ENCODE measurements at regions not wholly inside any gene's neighbourhood (a gene's known extent, or its start where the extent isn't known, plus 50 kb on each side); places are given as distances from the start of the nearest gene placed in this dataset.
A peak's percentile ranks its signal among the peaks of the same experiment; 100 is the strongest.
"Not testable (repeated sequence)": the region's sequence is repeated elsewhere in the genome, so short reads cannot be mapped to it uniquely, and the experiment has no call there.

- DNase-seq (ENCODE audit: low spot score), result no peak
Measured at GRCh38 chr7:81887098-81888090, 117.5 kb upstream of the HGF start.

- no peak for DNase-seq (ENCODE audit: low spot score)
Measured at GRCh38 chr7:81886211-81886764, 116.4 kb upstream of the HGF start.

DNA sequence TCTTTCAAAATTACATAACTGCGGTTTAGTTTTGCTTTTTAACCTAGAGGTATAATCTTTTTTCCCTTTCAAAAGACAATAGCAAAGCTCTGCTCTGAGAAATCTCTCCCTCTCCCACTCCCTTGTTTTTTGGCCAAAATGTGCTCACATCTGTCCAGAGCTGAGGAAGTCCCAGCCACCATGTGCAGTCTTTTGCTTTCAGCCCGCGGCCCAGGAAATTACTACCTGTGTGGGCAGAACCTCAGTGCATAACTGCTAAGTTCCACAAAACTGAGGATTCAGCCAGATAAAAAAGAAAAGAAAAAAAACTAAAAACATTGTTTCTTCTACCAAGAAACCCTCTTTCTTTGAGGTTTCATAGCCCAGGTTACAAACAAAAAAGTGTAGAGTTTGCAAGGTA lies 115.0 kb upstream of the HGF start:
- no peak for DNase-seq (ENCODE audit: low spot score)

GRCh38 chr7:81883801-81884393 lies 114.0 kb upstream of the HGF start:
- no peak for DNase-seq (ENCODE audit: low spot score)

DNA sequence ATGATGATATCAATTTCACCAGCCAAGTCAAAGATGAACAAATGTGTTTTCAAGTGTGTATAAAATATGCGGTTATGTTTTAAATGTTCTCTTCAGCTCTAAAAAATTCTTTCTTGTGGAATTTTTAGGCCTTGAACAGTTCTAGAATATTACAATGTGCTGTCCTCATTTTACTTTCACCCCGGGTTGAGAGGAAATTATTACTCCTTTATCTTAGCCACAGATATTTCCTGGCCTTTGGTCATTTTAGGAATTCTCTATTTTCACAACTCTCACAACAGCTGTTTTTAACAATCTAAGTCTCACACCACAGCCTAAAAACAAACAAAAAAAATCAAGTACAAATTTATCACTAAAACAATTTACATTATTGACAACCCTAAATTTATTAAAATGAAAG lies 112.2 kb upstream of the HGF start:
- no peak for DNase-seq (ENCODE audit: low spot score)

GRCh38 chr7:81877890-81878289 lies 108.0 kb upstream of the HGF start:
- DNase-seq (ENCODE audit: low spot score), result no peak

DNA sequence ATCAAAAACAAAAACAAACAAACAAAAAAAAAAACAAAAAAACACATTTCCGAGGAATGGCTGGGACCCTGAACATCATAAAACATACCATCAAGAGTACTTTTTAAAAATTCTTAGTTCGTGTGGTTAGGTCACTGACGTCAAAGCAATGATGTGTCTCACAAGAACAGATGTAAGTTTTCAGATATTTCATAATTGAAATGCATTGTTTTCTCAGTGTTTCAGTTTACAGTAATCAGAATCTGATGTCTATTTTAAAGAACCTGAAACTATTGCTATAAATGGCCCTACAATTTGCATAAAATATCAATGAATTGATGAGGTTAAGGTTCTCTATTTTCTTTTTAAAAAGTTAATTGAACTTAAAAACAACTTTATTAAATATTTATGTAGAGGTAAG lies 103.7 kb upstream of the HGF start:
- DNase-seq (ENCODE audit: low spot score), result no peak

DNA sequence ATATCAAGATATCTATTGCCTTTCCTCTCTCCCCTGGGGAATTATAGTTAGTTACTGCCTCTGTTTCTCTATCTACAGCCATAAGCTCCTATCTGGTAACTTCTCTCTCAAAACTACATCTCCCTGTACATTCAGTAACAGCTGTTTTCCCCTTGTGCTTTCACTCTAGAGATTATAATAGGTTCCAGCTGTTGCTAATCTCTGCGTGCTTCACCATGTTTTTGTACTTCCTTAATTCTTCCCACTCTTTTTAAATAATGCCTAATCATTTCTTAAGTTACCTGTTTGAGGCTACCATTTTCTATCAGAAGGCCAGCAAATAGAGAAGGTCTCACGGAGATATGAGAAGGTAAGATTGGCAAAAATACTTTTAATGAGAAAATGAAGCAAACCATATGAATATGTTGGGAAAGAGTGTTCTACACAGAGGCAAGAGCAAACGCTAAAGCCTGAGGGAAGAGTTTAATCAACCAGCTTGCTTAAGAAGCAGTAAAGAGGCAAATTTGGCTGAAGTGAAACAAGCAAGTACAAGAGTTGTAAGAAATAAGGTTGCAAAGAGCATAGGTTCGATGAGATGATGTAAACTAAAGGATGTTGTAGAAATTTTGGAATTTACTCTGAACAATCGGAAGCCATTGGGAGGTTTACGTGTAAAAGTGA lies 101.9 kb upstream of the HGF start:
- DNase-seq (ENCODE audit: low spot score), result no peak

DNA sequence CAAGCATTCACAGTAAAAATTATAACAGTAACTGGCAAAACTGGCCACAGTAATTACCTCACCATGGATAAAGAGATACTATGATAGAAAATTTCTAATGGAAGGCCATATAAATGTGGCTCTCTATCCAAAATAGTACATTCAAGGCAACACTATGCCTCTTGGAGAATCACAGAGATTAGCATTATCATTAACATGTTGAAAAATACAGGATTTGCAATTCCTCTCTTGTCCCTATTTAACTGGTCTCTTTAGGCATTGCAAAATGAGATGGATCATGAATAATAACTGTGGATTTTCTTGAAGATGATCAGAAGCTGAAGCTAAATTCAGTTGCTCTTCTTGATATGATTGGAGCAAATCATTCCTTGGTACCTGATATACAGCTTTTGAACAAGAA lies 100.8 kb upstream of the HGF start:
- DNase-seq (ENCODE audit: low spot score), result no peak

DNA sequence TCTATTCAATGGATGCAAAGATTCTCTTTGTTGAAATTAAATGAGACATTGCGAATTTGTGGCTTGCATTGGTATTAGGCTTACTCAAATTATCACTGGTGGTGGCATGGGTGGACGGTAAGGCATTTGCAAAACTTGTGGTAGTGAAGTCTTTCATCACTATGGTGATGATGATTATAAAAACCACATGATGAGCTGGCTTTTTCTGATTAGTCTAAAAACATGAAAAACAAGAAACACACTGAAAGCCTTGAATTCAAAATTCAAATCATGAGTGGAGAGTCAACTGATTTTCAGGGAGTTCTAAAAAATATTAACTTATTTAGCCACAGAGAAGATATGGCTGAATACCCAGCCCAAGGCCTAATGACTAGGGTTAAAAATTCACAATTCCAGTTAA lies 99.8 kb upstream of the HGF start:
- DNase-seq (ENCODE audit: low spot score), result peak; percentile 81

DNA sequence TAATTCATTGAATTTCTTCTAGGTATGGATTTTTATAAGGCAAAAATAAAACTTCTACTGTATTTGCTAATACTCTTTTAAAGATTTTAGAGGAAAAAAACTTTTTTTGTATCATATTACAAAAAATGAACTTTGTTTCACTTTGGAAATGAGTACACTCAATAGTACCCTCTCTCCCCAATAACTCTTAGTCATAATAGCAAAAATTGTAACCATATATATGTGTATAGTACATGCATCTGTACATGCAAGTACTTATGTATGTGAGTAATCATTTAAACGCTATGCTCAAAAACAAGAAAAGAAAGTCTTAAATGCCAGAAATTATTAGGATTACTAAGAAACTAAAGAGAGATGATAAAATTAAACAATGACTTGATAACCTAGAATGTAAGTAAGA lies 95.9 kb upstream of the HGF start:
- no peak for DNase-seq (ENCODE audit: low spot score)

DNA sequence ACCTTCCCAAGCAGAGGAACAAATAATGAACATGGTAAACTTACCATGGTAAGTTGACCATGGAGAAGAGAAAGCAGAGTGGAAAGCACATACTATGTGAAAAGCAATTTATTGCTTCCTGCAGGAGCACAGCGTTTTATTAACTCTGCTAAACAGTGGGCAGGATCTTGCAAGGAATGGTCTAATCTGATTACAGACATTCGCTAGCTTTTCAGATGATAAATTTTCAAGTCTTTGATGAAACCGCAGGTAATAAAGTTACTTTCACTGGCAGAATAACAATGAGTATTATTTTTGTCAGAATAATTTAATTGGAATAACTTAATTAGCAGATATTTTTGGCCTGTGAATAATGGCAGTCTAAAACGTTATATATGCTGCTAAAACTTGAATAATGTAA lies 89.6 kb upstream of the HGF start:
- DNase-seq (ENCODE audit: low spot score), result no peak

DNA sequence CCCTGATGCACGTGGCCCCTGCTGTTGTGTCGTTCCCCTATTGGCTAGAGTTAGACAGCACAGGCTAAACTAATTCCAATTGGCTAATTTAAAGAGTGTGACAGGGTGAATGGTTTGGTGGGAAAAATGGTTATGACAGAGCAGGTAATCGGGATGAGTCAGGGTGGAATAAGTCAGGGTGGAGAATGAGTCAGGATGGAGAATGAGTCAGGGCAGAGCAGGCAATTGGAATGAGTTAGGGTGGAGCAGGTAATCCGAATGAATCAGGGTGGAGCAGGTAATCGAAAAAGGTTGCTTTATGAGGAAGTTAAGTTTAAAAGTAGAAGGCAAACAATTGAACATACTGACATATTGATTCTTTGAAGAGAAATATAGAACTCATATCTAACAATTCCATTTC lies 89.0 kb upstream of the HGF start:
- DNase-seq (ENCODE audit: low spot score), result peak; percentile 23

DNA sequence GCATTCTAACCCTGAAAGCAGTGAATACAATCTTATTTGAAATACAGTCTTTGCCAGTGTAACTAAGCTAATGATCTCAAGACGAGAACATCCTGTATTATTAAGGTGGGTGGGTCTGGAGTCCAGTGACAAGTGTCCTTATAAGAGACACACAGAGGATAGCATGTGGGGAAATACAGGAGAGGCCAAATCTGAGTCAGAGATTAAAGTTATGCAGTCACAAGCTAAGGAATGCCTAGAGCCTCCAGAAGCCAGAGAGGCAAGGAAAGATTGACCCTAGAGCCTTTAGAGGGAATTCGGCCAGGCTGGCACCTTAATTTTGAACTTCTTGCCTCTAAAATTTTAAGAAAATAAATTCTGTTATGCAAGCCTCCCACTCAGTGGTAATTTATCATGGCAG lies 87.5 kb upstream of the HGF start:
- peak; percentile 12 for DNase-seq (ENCODE audit: low spot score)

DNA sequence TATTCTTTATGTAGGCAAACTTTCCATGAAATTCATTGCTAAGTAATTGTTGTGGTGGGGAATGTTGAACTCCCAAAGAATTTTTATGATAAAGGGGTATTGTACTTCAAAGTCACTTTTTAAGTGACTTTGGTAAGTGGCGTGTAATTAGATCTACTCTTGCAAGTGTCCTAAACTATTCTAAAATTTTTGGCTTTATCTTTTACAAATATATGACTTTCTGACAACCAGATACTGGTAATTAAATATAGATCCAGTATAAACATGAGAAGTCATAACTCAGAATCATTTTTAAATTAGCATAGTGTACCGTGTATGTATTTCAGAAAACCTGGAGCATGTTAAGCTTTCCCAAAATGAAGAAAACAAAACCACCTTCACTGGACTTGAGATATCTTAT lies 84.7 kb upstream of the HGF start:
- DNase-seq (ENCODE audit: low spot score), result no peak

GRCh38 chr7:81852701-81853100 lies 82.9 kb upstream of the HGF start:
- DNase-seq (ENCODE audit: low spot score), result no peak

DNA sequence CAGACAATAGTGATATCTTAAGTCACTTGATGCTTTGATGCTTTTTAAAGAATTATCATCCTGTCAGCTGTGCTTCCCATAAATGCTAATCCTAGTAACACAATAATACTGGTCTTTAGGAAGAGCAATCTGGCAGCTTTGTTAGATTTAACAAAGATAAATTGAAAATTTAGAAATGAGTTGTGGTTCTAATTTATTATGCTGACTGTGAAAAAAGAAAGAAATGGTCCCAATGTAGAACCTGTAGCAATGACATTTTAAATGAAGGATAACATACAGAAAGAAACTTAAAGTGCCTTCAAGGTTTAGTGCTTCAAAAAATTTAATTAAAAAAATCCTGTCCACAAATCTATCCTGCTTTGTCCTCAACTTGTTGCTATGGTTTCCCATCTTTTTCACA lies 81.6 kb upstream of the HGF start:
- DNase-seq (ENCODE audit: low spot score), result no peak

GRCh38 chr7:81846398-81846797 lies 76.6 kb upstream of the HGF start:
- peak; percentile 58 for DNase-seq (ENCODE audit: low spot score)

GRCh38 chr7:81845744-81846241 lies 75.9 kb upstream of the HGF start:
- no peak for DNase-seq (ENCODE audit: low spot score)

GRCh38 chr7:81843657-81844056 lies 73.8 kb upstream of the HGF start:
- DNase-seq (ENCODE audit: low spot score), result not testable (repeated sequence)

- no peak for DNase-seq (ENCODE audit: low spot score)
Measured at GRCh38 chr7:81842361-81842760, 72.5 kb upstream of the HGF start.

DNA sequence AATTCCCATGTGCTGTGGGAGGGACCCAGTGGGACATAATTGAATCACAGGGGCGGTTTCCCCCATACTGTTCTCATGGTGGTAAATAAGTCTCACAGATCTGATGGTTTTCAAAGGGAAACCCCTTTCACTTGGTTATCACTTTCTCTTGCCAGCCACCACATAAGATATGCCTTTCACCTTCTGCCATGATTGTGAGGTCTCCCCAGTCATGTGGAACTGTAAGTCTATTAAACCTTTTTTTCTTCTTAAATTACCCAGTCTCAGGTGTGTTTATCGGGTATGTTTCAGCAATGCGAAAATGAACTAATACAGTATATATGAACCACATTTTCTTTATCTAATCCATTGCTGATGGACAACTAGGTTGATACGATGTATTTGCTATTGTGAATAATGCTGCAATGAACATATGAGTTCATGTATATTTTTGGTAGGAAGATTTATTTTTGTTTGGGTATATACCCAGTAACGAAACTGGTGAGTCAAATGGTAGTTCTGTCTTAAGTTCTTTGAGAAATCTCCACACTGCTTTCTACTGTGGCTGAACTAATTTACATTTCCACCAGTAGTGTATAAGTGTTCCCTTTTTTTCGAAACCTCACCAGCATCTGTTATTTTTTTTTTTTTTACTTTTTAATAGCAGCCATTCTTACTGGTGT lies 70.0 kb upstream of the HGF start:
- DNase-seq (ENCODE audit: low spot score), result no peak
